ENCODE measurements at regions not wholly inside any gene's neighbourhood (a gene's known extent, or its start where the extent isn't known, plus 50 kb on each side); places are given as distances from the start of the nearest gene placed in this dataset.

- Mint-ChIP-seq H3K4me1 (ENCODE audit: low read depth) (no peaks in the 10 kb centered on the region), H3K4me3 (no peak overlapping the region), H3K27ac (no peak overlapping the region), H3K36me3 (ENCODE audit: low read depth) (no peaks in the 10 kb centered on the region), H3K27me3 (no peaks in the 10 kb centered on the region), H3K9me3 (peaks cover 3% of the 10 kb centered on the region)
- no peak for ATAC-seq
- no peak for DNase-seq
- ChIA-PET POLR2A (no interaction called here), CTCF (no interaction called here)
- no peak for TF ChIP-seq CTCF (IDR thresholded peaks at IDR 0.05)
- intact Hi-C loops (cut with micrococcal nuclease), result no loop called here
Measured at GRCh38 chr1:195475568-195475967, 1132.7 kb downstream of the KCNT2 start.

- H3K4me3 Mint-ChIP-seq, result no peak overlapping the region
- ChIA-PET POLR2A (no interaction called here), CTCF (no interaction called here)
- H3K27me3 Mint-ChIP-seq, result no peaks in the 10 kb centered on the region
- no peak for TF ChIP-seq CTCF (IDR thresholded peaks at IDR 0.05)
- peaks cover 3% of the 10 kb centered on the region for H3K9me3 Mint-ChIP-seq
- DNase-seq (no peak), ATAC-seq (no peak)
- H3K4me1 Mint-ChIP-seq (ENCODE audit: low read depth), result no peaks in the 10 kb centered on the region
- H3K27ac Mint-ChIP-seq, result no peak overlapping the region
- intact Hi-C loops (cut with micrococcal nuclease), result no loop called here
- no peaks in the 10 kb centered on the region for H3K36me3 Mint-ChIP-seq (ENCODE audit: low read depth)
Measured at GRCh38 chr1:195472291-195472690, 1135.9 kb downstream of the KCNT2 start.

- POLR2A ChIA-PET, result no interaction called here
Measured at GRCh38 chr1:195466639-195467038, 1141.6 kb downstream of the KCNT2 start.

GRCh38 chr1:195462646-195463045 lies 1145.6 kb downstream of the KCNT2 start:
- H3K27ac Mint-ChIP-seq, result no peak overlapping the region
- ATAC-seq, result no peak
- no peak for DNase-seq
- intact Hi-C loops (cut with micrococcal nuclease), result no loop called here
- H3K9me3 Mint-ChIP-seq, result no peaks in the 10 kb centered on the region
- no peaks in the 10 kb centered on the region for H3K36me3 Mint-ChIP-seq (ENCODE audit: low read depth)
- CTCF ChIA-PET, result no interaction called here
- POLR2A ChIA-PET, result no interaction called here
- no peak for TF ChIP-seq CTCF (IDR thresholded peaks at IDR 0.05)
- no peaks in the 10 kb centered on the region for H3K27me3 Mint-ChIP-seq
- no peak overlapping the region for H3K4me3 Mint-ChIP-seq
- no peaks in the 10 kb centered on the region for H3K4me1 Mint-ChIP-seq (ENCODE audit: low read depth)

More at GRCh38 chr1:195466639-195467038, 1141.6 kb downstream of the KCNT2 start:
- DNase-seq (no peak), ATAC-seq (no peak)
- no peaks in the 10 kb centered on the region for H3K4me1 Mint-ChIP-seq (ENCODE audit: low read depth)
- CTCF ChIA-PET, result no interaction called here
- H3K27ac Mint-ChIP-seq, result no peak overlapping the region
- intact Hi-C loops (cut with micrococcal nuclease), result no loop called here
- H3K4me3 Mint-ChIP-seq, result no peak overlapping the region
- H3K9me3 Mint-ChIP-seq, result no peaks in the 10 kb centered on the region
- no peaks in the 10 kb centered on the region for H3K27me3 Mint-ChIP-seq
- H3K36me3 Mint-ChIP-seq (ENCODE audit: low read depth), result no peaks in the 10 kb centered on the region
- TF ChIP-seq CTCF (IDR thresholded peaks at IDR 0.05), result no peak

- ChIA-PET POLR2A (no interaction called here), CTCF (no interaction called here)
- DNase-seq (no peak), ATAC-seq (no peak)
- Mint-ChIP-seq H3K36me3 (ENCODE audit: low read depth) (no peaks in the 10 kb centered on the region), H3K4me1 (ENCODE audit: low read depth) (no peaks in the 10 kb centered on the region), H3K9me3 (no peaks in the 10 kb centered on the region), H3K4me3 (no peak overlapping the region), H3K27me3 (no peaks in the 10 kb centered on the region), H3K27ac (no peak overlapping the region)
- intact Hi-C loops (cut with micrococcal nuclease), result no loop called here
- no peak for TF ChIP-seq CTCF (IDR thresholded peaks at IDR 0.05)
Measured at GRCh38 chr1:195462152-195462551, 1146.1 kb downstream of the KCNT2 start.
